ENCODE measurements at regions not wholly inside any gene's neighbourhood (a gene's known extent, or its start where the extent isn't known, plus 50 kb on each side); places are given as distances from the start of the nearest gene placed in this dataset.

GRCh38 chr10:89869180-89869579 lies 167.8 kb downstream of the KIF20B start:
- TF ChIP-seq, protein P1, sequence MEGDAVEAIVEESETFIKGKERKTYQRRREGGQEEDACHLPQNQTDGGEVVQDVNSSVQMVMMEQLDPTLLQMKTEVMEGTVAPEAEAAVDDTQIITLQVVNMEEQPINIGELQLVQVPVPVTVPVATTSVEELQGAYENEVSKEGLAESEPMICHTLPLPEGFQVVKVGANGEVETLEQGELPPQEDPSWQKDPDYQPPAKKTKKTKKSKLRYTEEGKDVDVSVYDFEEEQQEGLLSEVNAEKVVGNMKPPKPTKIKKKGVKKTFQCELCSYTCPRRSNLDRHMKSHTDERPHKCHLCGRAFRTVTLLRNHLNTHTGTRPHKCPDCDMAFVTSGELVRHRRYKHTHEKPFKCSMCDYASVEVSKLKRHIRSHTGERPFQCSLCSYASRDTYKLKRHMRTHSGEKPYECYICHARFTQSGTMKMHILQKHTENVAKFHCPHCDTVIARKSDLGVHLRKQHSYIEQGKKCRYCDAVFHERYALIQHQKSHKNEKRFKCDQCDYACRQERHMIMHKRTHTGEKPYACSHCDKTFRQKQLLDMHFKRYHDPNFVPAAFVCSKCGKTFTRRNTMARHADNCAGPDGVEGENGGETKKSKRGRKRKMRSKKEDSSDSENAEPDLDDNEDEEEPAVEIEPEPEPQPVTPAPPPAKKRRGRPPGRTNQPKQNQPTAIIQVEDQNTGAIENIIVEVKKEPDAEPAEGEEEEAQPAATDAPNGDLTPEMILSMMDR (IDR thresholded peaks at IDR 0.05): no peak
- TF ChIP-seq POLR2A (IDR thresholded peaks at IDR 0.05): no peak
